ENCODE measurements at regions not wholly inside any gene's neighbourhood (a gene's known extent, or its start where the extent isn't known, plus 50 kb on each side); places are given as distances from the start of the nearest gene placed in this dataset.
"Not testable (repeated sequence)": the region's sequence is repeated elsewhere in the genome, so short reads cannot be mapped to it uniquely, and the experiment has no call there.

GRCh38 chr2:89797320-89798038, 1106.0 kb downstream of the RPIA start:
- DNase-seq (ENCODE audit: low read depth in 2 of 2): no peak

- not testable (repeated sequence) for DNase-seq (ENCODE audit: low read depth in 2 of 2)
Measured at GRCh38 chr2:89801207-89801606, 1109.7 kb downstream of the RPIA start.

GRCh38 chr2:89806363-89806762, 1114.9 kb downstream of the RPIA start:
- DNase-seq (ENCODE audit: low read depth in 2 of 2): not testable (repeated sequence)

- DNase-seq (ENCODE audit: low read depth in 2 of 2): no peak
Measured at GRCh38 chr2:89811295-89811694, 1119.8 kb downstream of the RPIA start.

GRCh38 chr2:89811910-89812309, 1120.4 kb downstream of the RPIA start:
- not testable (repeated sequence) for DNase-seq (ENCODE audit: low read depth in 2 of 2)

- DNase-seq (ENCODE audit: low read depth in 2 of 2): not testable (repeated sequence)
Measured at GRCh38 chr2:89814359-89814758, 1122.9 kb downstream of the RPIA start.

- no peak for DNase-seq (ENCODE audit: low read depth in 2 of 2)
Measured at GRCh38 chr2:89818873-89819272, 1127.4 kb downstream of the RPIA start.

GRCh38 chr2:89819809-89820208, 1128.3 kb downstream of the RPIA start:
- no peak for DNase-seq (ENCODE audit: low read depth in 2 of 2)

- no peak for DNase-seq (ENCODE audit: low read depth in 2 of 2)
Measured at GRCh38 chr2:89820248-89820647, 1128.8 kb downstream of the RPIA start.

- DNase-seq (ENCODE audit: low read depth in 2 of 2): no peak
Measured at GRCh38 chr2:89821455-89821945, 1130.0 kb downstream of the RPIA start.

- DNase-seq (ENCODE audit: low read depth in 2 of 2): not testable (repeated sequence)
Measured at GRCh38 chr2:89822342-89822741, 1130.9 kb downstream of the RPIA start.

GRCh38 chr2:89823556-89823955, 1132.1 kb downstream of the RPIA start:
- no peak for DNase-seq (ENCODE audit: low read depth in 2 of 2)

GRCh38 chr2:89825034-89825433, 1133.6 kb downstream of the RPIA start:
- DNase-seq (ENCODE audit: low read depth in 2 of 2): no peak

GRCh38 chr2:89826741-89827140, 1135.3 kb downstream of the RPIA start:
- DNase-seq (ENCODE audit: low read depth in 2 of 2): not testable (repeated sequence)

- not testable (repeated sequence) for DNase-seq (ENCODE audit: low read depth in 2 of 2)
Measured at GRCh38 chr2:89827829-89828228, 1136.4 kb downstream of the RPIA start.

GRCh38 chr2:89828416-89828815, 1136.9 kb downstream of the RPIA start:
- DNase-seq (ENCODE audit: low read depth in 2 of 2): not testable (repeated sequence)

GRCh38 chr2:89828961-89829631, 1137.6 kb downstream of the RPIA start:
- not testable (repeated sequence) for DNase-seq (ENCODE audit: low read depth in 2 of 2)

GRCh38 chr2:89829828-89830227, 1138.4 kb downstream of the RPIA start:
- DNase-seq (ENCODE audit: low read depth in 2 of 2): no peak

- DNase-seq (ENCODE audit: low read depth in 2 of 2): not testable (repeated sequence)
Measured at GRCh38 chr2:89830341-89831218, 1139.1 kb downstream of the RPIA start.

- no peak for DNase-seq (ENCODE audit: low read depth in 2 of 2)
Measured at GRCh38 chr2:89831641-89832498, 1140.4 kb downstream of the RPIA start.

- DNase-seq (ENCODE audit: low read depth in 2 of 2): no peak
Measured at GRCh38 chr2:89833116-89833779, 1141.8 kb downstream of the RPIA start.

Data from fibroblast of skin of left biceps (primary cell).